ENCODE measurements at regions not wholly inside any gene's neighbourhood (a gene's known extent, or its start where the extent isn't known, plus 50 kb on each side); places are given as distances from the start of the nearest gene placed in this dataset.

GRCh38 chr15:79615754-79616153, 183.6 kb downstream of the MINAR1 start:
- TF ChIP-seq MAX (IDR thresholded peaks at IDR 0.05) (no peak), CREB1 (IDR thresholded peaks at IDR 0.05; ENCODE audit: low read depth) (no peak), USF1 (IDR thresholded peaks at IDR 0.05) (no peak), EP300 (IDR thresholded peaks at IDR 0.05; ENCODE audit: borderline replicate concordance) (no peak), TAF1 (IDR thresholded peaks at IDR 0.05; ENCODE audit: low read depth) (no peak), FOXM1 (IDR thresholded peaks at IDR 0.05; ENCODE audit: borderline replicate concordance, low read depth) (no peak), YY1 (IDR thresholded peaks at IDR 0.05; ENCODE audit: low read depth) (no peak), EGR1 (IDR thresholded peaks at IDR 0.05) (no peak), CEBPB (IDR thresholded peaks at IDR 0.05) (no peak), TCF12 (IDR thresholded peaks at IDR 0.05; ENCODE audit: low read depth) (no peak), TEAD4 (IDR thresholded peaks at IDR 0.05) (no peak), NFIC (IDR thresholded peaks at IDR 0.05) (no peak), RAD21 (IDR thresholded peaks at IDR 0.05; ENCODE audit: low read depth) (no peak)

- TF ChIP-seq USF1 (IDR thresholded peaks at IDR 0.05) (no peak), EP300 (IDR thresholded peaks at IDR 0.05; ENCODE audit: borderline replicate concordance) (no peak), NFIC (IDR thresholded peaks at IDR 0.05) (no peak), CEBPB (IDR thresholded peaks at IDR 0.05) (no peak), TAF1 (IDR thresholded peaks at IDR 0.05; ENCODE audit: low read depth) (no peak), TEAD4 (IDR thresholded peaks at IDR 0.05) (no peak), EGR1 (IDR thresholded peaks at IDR 0.05) (no peak), FOXM1 (IDR thresholded peaks at IDR 0.05; ENCODE audit: borderline replicate concordance, low read depth) (no peak), REST (IDR thresholded peaks at IDR 0.05; ENCODE audit: low read depth) (no peak), YY1 (IDR thresholded peaks at IDR 0.05; ENCODE audit: low read depth) (no peak), CREB1 (IDR thresholded peaks at IDR 0.05; ENCODE audit: low read depth) (no peak), MAX (IDR thresholded peaks at IDR 0.05) (no peak), ZBTB7A (IDR thresholded peaks at IDR 0.05; ENCODE audit: low read depth) (no peak), TCF12 (IDR thresholded peaks at IDR 0.05; ENCODE audit: low read depth) (no peak)
Observed at GRCh38 chr15:79617071-79617470, 184.9 kb downstream of the MINAR1 start.

GRCh38 chr15:79620112-79620857, 188.1 kb downstream of the MINAR1 start:
- no peak for TF ChIP-seq NFIC (IDR thresholded peaks at IDR 0.05)
- no peak for TF ChIP-seq YY1 (IDR thresholded peaks at IDR 0.05; ENCODE audit: low read depth)
- no peak for TF ChIP-seq EGR1 (IDR thresholded peaks at IDR 0.05)
- no peak for TF ChIP-seq RAD21 (IDR thresholded peaks at IDR 0.05; ENCODE audit: low read depth)
- no peak for TF ChIP-seq EP300 (IDR thresholded peaks at IDR 0.05; ENCODE audit: borderline replicate concordance)
- TF ChIP-seq FOXM1 (IDR thresholded peaks at IDR 0.05; ENCODE audit: borderline replicate concordance, low read depth): no peak
- TF ChIP-seq TAF1 (IDR thresholded peaks at IDR 0.05; ENCODE audit: low read depth): no peak
- no peak for TF ChIP-seq ZBTB7A (IDR thresholded peaks at IDR 0.05; ENCODE audit: low read depth)
- no peak for TF ChIP-seq REST (IDR thresholded peaks at IDR 0.05; ENCODE audit: low read depth)
- no peak for TF ChIP-seq TCF12 (IDR thresholded peaks at IDR 0.05; ENCODE audit: low read depth)
- no peak for TF ChIP-seq TEAD4 (IDR thresholded peaks at IDR 0.05)
- TF ChIP-seq CREB1 (IDR thresholded peaks at IDR 0.05; ENCODE audit: low read depth): no peak
- no peak for TF ChIP-seq USF1 (IDR thresholded peaks at IDR 0.05)

GRCh38 chr15:79623488-79623887, 191.4 kb downstream of the MINAR1 start:
- TF ChIP-seq CREB1 (IDR thresholded peaks at IDR 0.05; ENCODE audit: low read depth) (no peak), CEBPB (IDR thresholded peaks at IDR 0.05) (no peak), TEAD4 (IDR thresholded peaks at IDR 0.05) (no peak), EP300 (IDR thresholded peaks at IDR 0.05; ENCODE audit: borderline replicate concordance) (no peak), RAD21 (IDR thresholded peaks at IDR 0.05; ENCODE audit: low read depth) (no peak), FOXM1 (IDR thresholded peaks at IDR 0.05; ENCODE audit: borderline replicate concordance, low read depth) (no peak), TCF12 (IDR thresholded peaks at IDR 0.05; ENCODE audit: low read depth) (no peak), MAX (IDR thresholded peaks at IDR 0.05) (no peak), ZBTB7A (IDR thresholded peaks at IDR 0.05; ENCODE audit: low read depth) (no peak), USF1 (IDR thresholded peaks at IDR 0.05) (no peak), EGR1 (IDR thresholded peaks at IDR 0.05) (no peak), YY1 (IDR thresholded peaks at IDR 0.05; ENCODE audit: low read depth) (no peak), REST (IDR thresholded peaks at IDR 0.05; ENCODE audit: low read depth) (no peak), NFIC (IDR thresholded peaks at IDR 0.05) (no peak)

All from Ishikawa (cell line).